ENCODE measurements at regions not wholly inside any gene's neighbourhood (a gene's known extent, or its start where the extent isn't known, plus 50 kb on each side); places are given as distances from the start of the nearest gene placed in this dataset.

DNA sequence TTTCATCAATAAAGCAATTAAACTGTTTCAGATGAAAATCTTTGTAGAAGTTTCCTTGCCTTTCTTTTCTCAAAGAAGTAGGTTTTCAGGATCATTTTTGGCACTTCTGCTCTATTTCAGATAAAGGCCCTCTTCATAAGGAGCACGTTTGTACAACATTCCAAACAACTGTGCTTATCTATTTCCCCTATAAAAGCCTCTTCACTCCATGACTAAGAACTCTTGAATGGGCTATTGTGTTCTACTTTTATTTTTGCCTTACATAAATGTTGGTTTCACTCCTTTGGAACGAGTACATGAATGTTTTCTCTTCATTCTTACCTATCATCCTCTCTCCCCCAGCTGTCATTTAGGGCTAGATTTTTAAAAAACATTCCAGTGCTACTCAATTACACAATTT is 288.0 kb upstream of the PPP1R2C start:
- TF ChIP-seq, protein P1, sequence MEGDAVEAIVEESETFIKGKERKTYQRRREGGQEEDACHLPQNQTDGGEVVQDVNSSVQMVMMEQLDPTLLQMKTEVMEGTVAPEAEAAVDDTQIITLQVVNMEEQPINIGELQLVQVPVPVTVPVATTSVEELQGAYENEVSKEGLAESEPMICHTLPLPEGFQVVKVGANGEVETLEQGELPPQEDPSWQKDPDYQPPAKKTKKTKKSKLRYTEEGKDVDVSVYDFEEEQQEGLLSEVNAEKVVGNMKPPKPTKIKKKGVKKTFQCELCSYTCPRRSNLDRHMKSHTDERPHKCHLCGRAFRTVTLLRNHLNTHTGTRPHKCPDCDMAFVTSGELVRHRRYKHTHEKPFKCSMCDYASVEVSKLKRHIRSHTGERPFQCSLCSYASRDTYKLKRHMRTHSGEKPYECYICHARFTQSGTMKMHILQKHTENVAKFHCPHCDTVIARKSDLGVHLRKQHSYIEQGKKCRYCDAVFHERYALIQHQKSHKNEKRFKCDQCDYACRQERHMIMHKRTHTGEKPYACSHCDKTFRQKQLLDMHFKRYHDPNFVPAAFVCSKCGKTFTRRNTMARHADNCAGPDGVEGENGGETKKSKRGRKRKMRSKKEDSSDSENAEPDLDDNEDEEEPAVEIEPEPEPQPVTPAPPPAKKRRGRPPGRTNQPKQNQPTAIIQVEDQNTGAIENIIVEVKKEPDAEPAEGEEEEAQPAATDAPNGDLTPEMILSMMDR (IDR thresholded peaks at IDR 0.05; ENCODE audit: low read depth, low read length, missing control alignments), result no peak
- H3K36me3 ChIP-seq (replicated peaks), result no peaks in the 10 kb centered on the region
- in situ Hi-C loops (cut with HindIII; ENCODE audit: low pct_ligation_motif_present, low sequenced_read_pairs), result no loop called here

DNA sequence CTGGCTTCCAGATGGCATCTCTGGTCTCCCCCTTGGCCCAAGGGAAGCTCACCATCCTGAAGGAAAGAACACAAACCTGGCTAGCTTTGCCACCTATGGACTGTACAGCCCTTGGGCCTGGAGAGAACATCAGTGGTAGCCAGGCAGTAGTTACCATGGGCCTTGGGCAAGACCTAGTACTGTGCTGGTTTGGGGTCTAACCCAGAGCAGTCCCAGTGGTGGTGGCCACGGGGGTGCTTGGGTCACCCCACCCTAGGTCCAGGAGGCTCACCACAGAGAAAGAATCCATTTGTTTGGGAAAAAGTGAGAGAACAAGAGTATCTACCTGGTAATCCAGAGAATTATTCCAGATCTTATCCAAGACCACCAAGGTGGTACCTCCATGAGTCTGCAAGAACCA is 290.7 kb upstream of the PPP1R2C start:
- H3K27me3 ChIP-seq (replicated peaks), result no peaks in the 10 kb centered on the region
- H3K4me3 ChIP-seq (ENCODE audit: low read depth, low read length), result no peak overlapping the region
- no peaks in the 10 kb centered on the region for H3K36me3 ChIP-seq (replicated peaks)
- no peak for DNase-seq
- no peak overlapping the region for H3K27ac ChIP-seq
- in situ Hi-C loops (cut with HindIII; ENCODE audit: low pct_ligation_motif_present, low sequenced_read_pairs), result no loop called here
- TF ChIP-seq, protein P1 (IDR thresholded peaks at IDR 0.05; ENCODE audit: low read depth, low read length, missing control alignments), result no peak

More for the DNA sequence above, 288.0 kb upstream of the PPP1R2C start:
- no peaks in the 10 kb centered on the region for H3K27me3 ChIP-seq (replicated peaks)
- H3K4me3 ChIP-seq (ENCODE audit: low read depth, low read length), result no peak overlapping the region
- H3K27ac ChIP-seq, result no peak overlapping the region
- DNase-seq, result no peak

DNA sequence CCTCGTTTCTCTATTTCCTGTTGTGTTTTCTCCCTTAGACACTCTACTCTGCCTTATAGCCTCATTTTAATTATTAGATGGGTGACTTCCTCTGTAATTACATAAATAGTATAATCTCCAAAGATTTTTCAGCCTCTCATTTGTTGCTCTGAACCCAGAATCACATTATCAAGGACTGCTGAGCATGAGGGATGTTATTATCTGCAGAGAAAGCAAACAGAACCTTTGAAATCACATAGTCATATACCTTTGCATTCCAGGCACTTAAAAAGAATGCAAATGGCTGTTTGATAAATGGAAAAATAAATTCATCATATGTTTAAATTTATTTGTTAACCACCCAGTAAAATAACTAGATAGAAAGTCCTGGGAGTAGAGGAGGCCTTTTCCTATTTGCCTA is 305.1 kb upstream of the PPP1R2C start:
- TF ChIP-seq, protein P1 (IDR thresholded peaks at IDR 0.05; ENCODE audit: low read depth, low read length, missing control alignments), result no peak
- Histone ChIP-seq H3K27ac (no peak overlapping the region), H3K27me3 (replicated peaks) (no peaks in the 10 kb centered on the region), H3K4me3 (ENCODE audit: low read depth, low read length) (no peak overlapping the region), H3K36me3 (replicated peaks) (no peaks in the 10 kb centered on the region)
- in situ Hi-C loops (cut with HindIII; ENCODE audit: low pct_ligation_motif_present, low sequenced_read_pairs), result no loop called here
- no peak for DNase-seq

DNA sequence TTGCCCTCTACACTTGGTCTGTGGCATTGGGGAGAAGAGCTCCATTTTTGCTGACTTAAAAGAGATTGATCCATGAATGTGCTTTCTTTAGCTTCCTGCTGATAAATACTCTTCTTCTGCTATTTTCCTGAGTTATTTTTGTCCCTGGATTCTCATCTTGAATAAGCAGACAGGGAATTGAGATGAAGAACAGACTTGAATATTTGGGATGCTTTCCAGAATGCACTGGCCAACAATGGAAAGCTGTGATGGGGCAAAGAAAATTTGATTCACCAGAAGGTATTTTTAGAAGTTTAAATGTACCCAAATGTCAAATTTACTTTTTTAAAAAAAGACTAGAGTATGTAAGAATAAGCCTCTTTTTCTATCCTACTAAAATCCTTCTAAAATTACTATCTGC is 309.9 kb upstream of the PPP1R2C start:
- no peak for DNase-seq
- TF ChIP-seq, protein P1 (IDR thresholded peaks at IDR 0.05; ENCODE audit: low read depth, low read length, missing control alignments), result no peak
- no peaks in the 10 kb centered on the region for H3K36me3 ChIP-seq (replicated peaks)
- H3K27me3 ChIP-seq (replicated peaks), result no peaks in the 10 kb centered on the region
- no peak overlapping the region for H3K27ac ChIP-seq
- in situ Hi-C loops (cut with HindIII; ENCODE audit: low pct_ligation_motif_present, low sequenced_read_pairs), result no loop called here
- H3K4me3 ChIP-seq (ENCODE audit: low read depth, low read length), result no peak overlapping the region

DNA sequence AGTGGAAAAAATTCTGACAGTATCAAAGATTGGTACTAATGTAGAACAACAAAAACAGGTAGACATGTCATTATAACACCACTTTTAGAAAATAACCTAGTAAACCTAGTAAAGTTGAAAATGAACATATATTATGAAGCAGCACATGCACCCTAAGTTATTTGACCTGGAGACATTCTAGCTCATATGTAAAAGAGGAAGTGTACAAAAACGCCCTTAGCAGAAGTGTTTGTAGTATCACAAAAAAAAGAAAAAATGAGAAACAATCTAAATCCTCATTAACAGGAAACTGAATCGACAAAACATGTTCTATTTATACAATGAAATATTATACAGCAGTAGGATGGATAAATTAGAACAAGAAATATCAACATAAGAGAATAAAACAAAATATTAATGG is 318.9 kb upstream of the PPP1R2C start:
- no peak overlapping the region for H3K4me3 ChIP-seq (ENCODE audit: low read depth, low read length)
- H3K36me3 ChIP-seq (replicated peaks), result no peaks in the 10 kb centered on the region
- TF ChIP-seq, protein P1 (IDR thresholded peaks at IDR 0.05; ENCODE audit: low read depth, low read length, missing control alignments), result no peak
- DNase-seq, result no peak
- no peaks in the 10 kb centered on the region for H3K27me3 ChIP-seq (replicated peaks)
- in situ Hi-C loops (cut with HindIII; ENCODE audit: low pct_ligation_motif_present, low sequenced_read_pairs), result no loop called here
- no peak overlapping the region for H3K27ac ChIP-seq

DNA sequence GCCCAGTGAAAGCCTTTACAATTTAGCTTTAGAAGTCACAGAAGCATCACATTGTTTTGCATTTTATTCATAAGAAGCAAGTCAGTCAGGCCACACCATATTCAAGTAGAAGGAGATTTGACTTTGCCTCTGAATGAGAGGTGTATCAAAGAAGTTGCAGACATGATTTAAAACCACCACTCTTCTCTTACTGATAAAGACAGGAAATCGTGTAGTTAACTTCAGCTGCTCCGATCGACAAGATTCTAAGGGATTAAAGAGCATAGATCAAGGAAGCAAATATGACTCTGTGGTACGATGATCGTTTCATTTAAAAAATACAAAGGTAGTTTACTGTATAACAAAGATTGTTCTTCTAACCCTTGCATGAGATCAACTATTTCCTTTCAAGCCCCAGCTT is 328.0 kb upstream of the PPP1R2C start:
- H3K27me3 ChIP-seq (replicated peaks), result no peaks in the 10 kb centered on the region
- no peak for DNase-seq
- in situ Hi-C loops (cut with HindIII; ENCODE audit: low pct_ligation_motif_present, low sequenced_read_pairs), result no loop called here
- H3K36me3 ChIP-seq (replicated peaks), result no peaks in the 10 kb centered on the region
- H3K27ac ChIP-seq, result no peak overlapping the region
- H3K4me3 ChIP-seq (ENCODE audit: low read depth, low read length), result no peak overlapping the region
- TF ChIP-seq, protein P1 (IDR thresholded peaks at IDR 0.05; ENCODE audit: low read depth, low read length, missing control alignments), result no peak
